H9 (cell line): ENCODE measurements at regions not wholly inside any gene's neighbourhood (a gene's known extent, or its start where the extent isn't known, plus 50 kb on each side); places are given as distances from the start of the nearest gene placed in this dataset.

Source experiments
- DNase-seq: peaks from one replicate; pipeline ENCODE4 v3.0.0-alpha.2; 2017
- H2AFZ ChIP-seq: one replicate; pipeline ENCODE4 v1.6.1; 2013; ENCODE audit warnings: mild to moderate bottlenecking, low read length, control low read depth, moderate library complexity
- H2AK5ac ChIP-seq: 2 replicates; pipeline ENCODE4 v1.6.1; 2013; ENCODE audit warnings: low read length, control low read depth, mixed read lengths; ENCODE audit not compliant: insufficient read length
- H2BK120ac ChIP-seq: one replicate; pipeline ENCODE4 v1.6.1; 2013; ENCODE audit warnings: low read depth, mild to moderate bottlenecking, low read length, control low read depth, inconsistent platforms; ENCODE audit not compliant: poor library complexity, severe bottlenecking
- H2BK12ac ChIP-seq: 2 replicates; pipeline ENCODE4 v1.6.1; 2013; ENCODE audit warnings: low read length, control low read depth, mixed read lengths, low read depth; ENCODE audit not compliant: insufficient read length
- H2BK15ac ChIP-seq: 2 replicates; pipeline ENCODE4 v1.6.1; 2013; ENCODE audit warnings: low read depth, low read length, control low read depth
- H2BK20ac ChIP-seq: one replicate; pipeline ENCODE4 v1.6.1; 2013; ENCODE audit warnings: low read depth, mild to moderate bottlenecking, low read length, control low read depth, inconsistent platforms; ENCODE audit not compliant: poor library complexity, severe bottlenecking
- H2BK5ac ChIP-seq: 2 replicates; pipeline ENCODE4 v1.6.1; 2013; ENCODE audit warnings: low read length, control low read depth, mixed read lengths; ENCODE audit not compliant: insufficient read length
- H3K14ac ChIP-seq: 2 replicates; pipeline ENCODE4 v1.6.1; 2013; ENCODE audit warnings: low read length, control low read depth; ENCODE audit not compliant: insufficient read depth
- H3K18ac ChIP-seq: 2 replicates; pipeline ENCODE4 v1.6.1; 2013; ENCODE audit warnings: low read depth, mild to moderate bottlenecking, mixed read lengths, low read length, control low read depth; ENCODE audit not compliant: insufficient read length
- H3K23ac ChIP-seq: 2 replicates; pipeline ENCODE4 v1.6.1; 2013; ENCODE audit warnings: low read length, control low read depth, mixed read lengths, low read depth; ENCODE audit not compliant: insufficient read length
- H3K23me2 ChIP-seq: 2 replicates; pipeline ENCODE4 v1.6.1; 2013; ENCODE audit warnings: low read depth, mild to moderate bottlenecking, mixed read lengths, low read length, control low read depth; ENCODE audit not compliant: insufficient read length, poor library complexity, severe bottlenecking
- H3K27ac ChIP-seq: 2 replicates; pipeline ENCODE4 v1.5.1; 2013; ENCODE audit warnings: low read length, control low read depth, mixed read lengths, low read depth; ENCODE audit not compliant: insufficient read length
- H3K27me3 ChIP-seq: 2 replicates; pipeline ENCODE4 v1.6.1; 2013; ENCODE audit warnings: low read length, control low read depth, inconsistent platforms; ENCODE audit not compliant: insufficient read depth
- H3K4ac ChIP-seq: 2 replicates; pipeline ENCODE4 v1.6.1; 2013; ENCODE audit warnings: low read depth, mild to moderate bottlenecking, control low read depth, inconsistent platforms, low read length, moderate library complexity
- H3K4me1 ChIP-seq: 2 replicates; pipeline ENCODE4 v1.6.1; 2013; ENCODE audit warnings: low read length, control low read depth, inconsistent platforms; ENCODE audit not compliant: insufficient read depth
- H3K4me2 ChIP-seq: 2 replicates; pipeline ENCODE4 v1.6.1; 2013; ENCODE audit warnings: low read length, control low read depth, mixed read lengths; ENCODE audit not compliant: insufficient read length, insufficient read depth
- H3K56ac ChIP-seq: 2 replicates; pipeline ENCODE4 v1.6.1; 2013; ENCODE audit warnings: low read depth, mild to moderate bottlenecking, mixed read lengths, low read length, control low read depth; ENCODE audit not compliant: insufficient read length
- H3K79me1 ChIP-seq: 2 replicates; pipeline ENCODE4 v1.6.1; 2013; ENCODE audit warnings: low read depth, mild to moderate bottlenecking, moderate library complexity, low read length, control low read depth, inconsistent platforms; ENCODE audit not compliant: insufficient read depth, poor library complexity, severe bottlenecking
- H3K79me2 ChIP-seq: 2 replicates; pipeline ENCODE4 v1.6.1; 2013; ENCODE audit warnings: low read length, control low read depth, inconsistent platforms; ENCODE audit not compliant: insufficient read depth
- H3K9ac ChIP-seq: 2 replicates; pipeline ENCODE4 v1.6.1; 2013; ENCODE audit warnings: low read length, control low read depth, mixed read lengths; ENCODE audit not compliant: insufficient read length; ENCODE audit errors: extremely low read depth
- H3K9me3 ChIP-seq: one replicate; pipeline ENCODE4 v1.6.1; 2013; ENCODE audit warnings: low read depth, low read length, inconsistent platforms; ENCODE audit not compliant: control insufficient read depth
- H3T11ph ChIP-seq: one replicate; pipeline ENCODE4 v1.6.1; 2013; ENCODE audit warnings: mild to moderate bottlenecking, low read length, control low read depth, inconsistent platforms
- H4K20me1 ChIP-seq: one replicate; pipeline ENCODE4 v1.6.1; 2013; ENCODE audit not compliant: control insufficient read depth, insufficient read length, insufficient read depth
- H4K5ac ChIP-seq: 2 replicates; pipeline ENCODE4 v1.6.1; 2013; ENCODE audit warnings: low read depth, mild to moderate bottlenecking, mixed read lengths, low read length, control low read depth; ENCODE audit not compliant: insufficient read length
- H4K8ac ChIP-seq: replicated peaks from 2 replicates; pipeline ENCODE4 v1.6.1; 2013; ENCODE audit warnings: low read length, control low read depth, mixed read lengths, low read depth; ENCODE audit not compliant: insufficient read length
- H4K91ac ChIP-seq: 2 replicates; pipeline ENCODE4 v1.6.1; 2013; ENCODE audit warnings: low read depth, mild to moderate bottlenecking, moderate library complexity, mixed read lengths, low read length, control low read depth; ENCODE audit not compliant: insufficient read length
- H3K27ac Mint-ChIP-seq, 3 experiments: 2 replicates in 2 of 3; 3 replicates in 1 of 3; pipeline ENCODE4 v1.8.0; 2020 to 2021; ENCODE audit warnings: mixed read lengths in 3 of 3, mild to moderate bottlenecking in 1 of 3, moderate library complexity in 1 of 3
- H3K27me3 Mint-ChIP-seq: 2 replicates; pipeline ENCODE4 v1.8.0; 2021; ENCODE audit warnings: low read depth, mild to moderate bottlenecking, moderate library complexity, mixed read lengths
- H3K36me3 Mint-ChIP-seq, 3 experiments: 2 replicates in 2 of 3; 3 replicates in 1 of 3; pipeline ENCODE4 v1.8.0; 2020 to 2021; ENCODE audit warnings: low read depth in 3 of 3, mixed read lengths in 3 of 3; ENCODE audit not compliant: insufficient read depth in 1 of 3
- H3K4me1 Mint-ChIP-seq, 2 experiments: 2 replicates each; pipeline ENCODE4 v1.8.0; 2020; ENCODE audit warnings: mixed read lengths in 2 of 2
- H3K4me3 Mint-ChIP-seq, 2 experiments: 2 replicates in 1 of 2; 3 replicates in 1 of 2; pipeline ENCODE4 v1.8.0; 2020 to 2021; ENCODE audit warnings: mild to moderate bottlenecking in 2 of 2, mixed read lengths in 2 of 2, moderate library complexity in 1 of 2
- H3K9me3 Mint-ChIP-seq, 2 experiments: 2 replicates in 1 of 2; 3 replicates in 1 of 2; pipeline ENCODE4 v1.8.0; 2020; ENCODE audit warnings: mild to moderate bottlenecking in 2 of 2, mixed read lengths in 2 of 2, moderate library complexity in 1 of 2
- WGBS: extraction: QIAGEN DNeasy Blood & Tissue Kit; methylation state at CpG from one replicate; pipeline ENCODE4 v1.1.7; 2013; ENCODE audit warnings: missing lambda C conversion rate, low lambda C conversion rate, mixed read lengths; ENCODE audit not compliant: insufficient read length; ENCODE audit errors: extremely low coverage; 5-methylcytosine and 5-hydroxymethylcytosine counted together
- TF ChIP-seq, protein P1 (sequence below): fragments of 200-600 bp; sonication (generic); conservative IDR thresholded peaks from 3 replicates; pipeline ENCODE4 v1.8.0; 2021; ENCODE audit warnings: antibody characterized with exemption, mild to moderate bottlenecking

DNA sequence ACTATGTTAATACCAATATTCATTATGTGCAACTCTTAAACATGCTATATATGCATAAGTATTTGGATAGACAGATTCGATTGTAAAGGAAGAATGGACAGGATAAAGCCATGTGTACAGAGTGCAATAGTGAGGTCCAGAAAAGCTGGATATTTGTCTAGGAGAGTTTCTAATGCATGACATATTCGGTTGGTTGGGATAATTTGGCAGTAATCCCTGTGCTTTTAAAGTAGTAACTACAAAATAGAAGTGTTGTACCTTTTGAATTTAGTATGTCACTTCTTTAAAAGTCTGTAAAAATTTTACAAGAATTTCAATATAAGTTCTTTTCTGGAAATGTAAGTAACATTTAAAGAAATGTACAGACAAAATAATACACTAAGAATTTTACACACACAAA lies 774.5 kb downstream of the USP25 start:
- no peaks in the 10 kb centered on the region for H3K9me3 Mint-ChIP-seq

More for the DNA sequence above, 774.5 kb downstream of the USP25 start:
- no peaks in the 10 kb centered on the region for H3K27me3 ChIP-seq
- Mint-ChIP-seq H3K27me3 (no peaks in the 10 kb centered on the region), H3K4me1 (no peaks in the 10 kb centered on the region), H3K36me3 (no peaks in the 10 kb centered on the region), H3K4me3 (no peak overlapping the region), H3K27ac (no peak overlapping the region)
- H4K5ac ChIP-seq: no peak overlapping the region
- no peak overlapping the region for H3T11ph ChIP-seq
- H3K23ac ChIP-seq: no peak overlapping the region
- H3K23me2 ChIP-seq: no peaks in the 10 kb centered on the region
- TF ChIP-seq, protein P1, sequence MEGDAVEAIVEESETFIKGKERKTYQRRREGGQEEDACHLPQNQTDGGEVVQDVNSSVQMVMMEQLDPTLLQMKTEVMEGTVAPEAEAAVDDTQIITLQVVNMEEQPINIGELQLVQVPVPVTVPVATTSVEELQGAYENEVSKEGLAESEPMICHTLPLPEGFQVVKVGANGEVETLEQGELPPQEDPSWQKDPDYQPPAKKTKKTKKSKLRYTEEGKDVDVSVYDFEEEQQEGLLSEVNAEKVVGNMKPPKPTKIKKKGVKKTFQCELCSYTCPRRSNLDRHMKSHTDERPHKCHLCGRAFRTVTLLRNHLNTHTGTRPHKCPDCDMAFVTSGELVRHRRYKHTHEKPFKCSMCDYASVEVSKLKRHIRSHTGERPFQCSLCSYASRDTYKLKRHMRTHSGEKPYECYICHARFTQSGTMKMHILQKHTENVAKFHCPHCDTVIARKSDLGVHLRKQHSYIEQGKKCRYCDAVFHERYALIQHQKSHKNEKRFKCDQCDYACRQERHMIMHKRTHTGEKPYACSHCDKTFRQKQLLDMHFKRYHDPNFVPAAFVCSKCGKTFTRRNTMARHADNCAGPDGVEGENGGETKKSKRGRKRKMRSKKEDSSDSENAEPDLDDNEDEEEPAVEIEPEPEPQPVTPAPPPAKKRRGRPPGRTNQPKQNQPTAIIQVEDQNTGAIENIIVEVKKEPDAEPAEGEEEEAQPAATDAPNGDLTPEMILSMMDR: no peak
- H2BK15ac ChIP-seq: no peak overlapping the region
- no peak overlapping the region for H3K56ac ChIP-seq
- H2BK5ac ChIP-seq: no peak overlapping the region
- no peaks in the 10 kb centered on the region for H3K79me2 ChIP-seq
- no peak overlapping the region for H2BK12ac ChIP-seq
- no peak overlapping the region for H3K27ac ChIP-seq
- no peaks in the 10 kb centered on the region for H3K9me3 ChIP-seq
- no peaks in the 10 kb centered on the region for H4K20me1 ChIP-seq
- no peak overlapping the region for H2BK20ac ChIP-seq
- no peak overlapping the region for H4K91ac ChIP-seq
- H2BK120ac ChIP-seq: no peak overlapping the region
- no peak overlapping the region for H2AFZ ChIP-seq
- no peak overlapping the region for H3K9ac ChIP-seq
- H4K8ac ChIP-seq: no peak overlapping the region
- no peak overlapping the region for H3K4me2 ChIP-seq
- H2AK5ac ChIP-seq: no peak overlapping the region
- DNase-seq: no peak
- no peaks in the 10 kb centered on the region for H3K4me1 ChIP-seq
- H3K14ac ChIP-seq: no peak overlapping the region
- H3K18ac ChIP-seq: no peak overlapping the region
- H3K79me1 ChIP-seq: no peaks in the 10 kb centered on the region
- H3K4ac ChIP-seq: no peak overlapping the region
- no CpG with 5 or more reads among the region's 2 CpGs for WGBS
